ENCODE measurements at regions not wholly inside any gene's neighbourhood (a gene's known extent, or its start where the extent isn't known, plus 50 kb on each side); places are given as distances from the start of the nearest gene placed in this dataset.

DNA sequence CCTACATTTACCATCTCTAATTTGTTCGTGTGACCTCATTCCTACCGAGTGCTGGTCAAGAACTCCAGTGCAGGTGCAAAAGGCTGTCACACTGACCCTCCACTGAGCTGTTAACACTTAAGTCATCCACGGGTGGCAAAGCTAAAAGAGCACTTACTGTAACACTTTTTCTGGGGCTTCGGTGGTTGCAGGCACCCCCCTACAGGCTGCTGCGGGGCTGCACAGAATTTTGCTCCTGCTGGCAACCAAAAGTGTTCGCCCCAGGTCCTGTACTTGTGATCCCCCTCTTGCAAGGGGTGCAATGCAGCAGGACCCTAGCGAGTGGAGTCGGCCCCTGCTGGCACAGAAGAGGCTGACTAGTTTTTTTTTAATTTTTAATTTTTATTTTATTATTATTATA is 298.9 kb upstream of the CNTNAP2 start:
- TF ChIP-seq POLR2A (IDR thresholded peaks at IDR 0.05; ENCODE audit: low read length) (no peak), SMC3 (IDR thresholded peaks at IDR 0.05) (no peak), RFX5 (IDR thresholded peaks at IDR 0.05) (no peak), BHLHE40 (IDR thresholded peaks at IDR 0.05; ENCODE audit: low read depth, low read length) (no peak), EP300 (IDR thresholded peaks at IDR 0.05) (no peak)
- TF ChIP-seq, protein P1, sequence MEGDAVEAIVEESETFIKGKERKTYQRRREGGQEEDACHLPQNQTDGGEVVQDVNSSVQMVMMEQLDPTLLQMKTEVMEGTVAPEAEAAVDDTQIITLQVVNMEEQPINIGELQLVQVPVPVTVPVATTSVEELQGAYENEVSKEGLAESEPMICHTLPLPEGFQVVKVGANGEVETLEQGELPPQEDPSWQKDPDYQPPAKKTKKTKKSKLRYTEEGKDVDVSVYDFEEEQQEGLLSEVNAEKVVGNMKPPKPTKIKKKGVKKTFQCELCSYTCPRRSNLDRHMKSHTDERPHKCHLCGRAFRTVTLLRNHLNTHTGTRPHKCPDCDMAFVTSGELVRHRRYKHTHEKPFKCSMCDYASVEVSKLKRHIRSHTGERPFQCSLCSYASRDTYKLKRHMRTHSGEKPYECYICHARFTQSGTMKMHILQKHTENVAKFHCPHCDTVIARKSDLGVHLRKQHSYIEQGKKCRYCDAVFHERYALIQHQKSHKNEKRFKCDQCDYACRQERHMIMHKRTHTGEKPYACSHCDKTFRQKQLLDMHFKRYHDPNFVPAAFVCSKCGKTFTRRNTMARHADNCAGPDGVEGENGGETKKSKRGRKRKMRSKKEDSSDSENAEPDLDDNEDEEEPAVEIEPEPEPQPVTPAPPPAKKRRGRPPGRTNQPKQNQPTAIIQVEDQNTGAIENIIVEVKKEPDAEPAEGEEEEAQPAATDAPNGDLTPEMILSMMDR (IDR thresholded peaks at IDR 0.05) = no peak
- TF ChIP-seq, protein P2, sequence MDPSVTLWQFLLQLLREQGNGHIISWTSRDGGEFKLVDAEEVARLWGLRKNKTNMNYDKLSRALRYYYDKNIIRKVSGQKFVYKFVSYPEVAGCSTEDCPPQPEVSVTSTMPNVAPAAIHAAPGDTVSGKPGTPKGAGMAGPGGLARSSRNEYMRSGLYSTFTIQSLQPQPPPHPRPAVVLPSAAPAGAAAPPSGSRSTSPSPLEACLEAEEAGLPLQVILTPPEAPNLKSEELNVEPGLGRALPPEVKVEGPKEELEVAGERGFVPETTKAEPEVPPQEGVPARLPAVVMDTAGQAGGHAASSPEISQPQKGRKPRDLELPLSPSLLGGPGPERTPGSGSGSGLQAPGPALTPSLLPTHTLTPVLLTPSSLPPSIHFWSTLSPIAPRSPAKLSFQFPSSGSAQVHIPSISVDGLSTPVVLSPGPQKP (IDR thresholded peaks at IDR 0.05; ENCODE audit: low read depth, low read length) = no peak

All from A549 (cell line).